NCI-H2081 treated with DMSO at 0.1 percent for 48 hours (cell line): ENCODE measurements at regions not wholly inside any gene's neighbourhood (a gene's known extent, or its start where the extent isn't known, plus 50 kb on each side); places are given as distances from the start of the nearest gene placed in this dataset.
"Not testable (repeated sequence)": the region's sequence is repeated elsewhere in the genome, so short reads cannot be mapped to it uniquely, and the experiment has no call there.

Source experiments
- DNase-seq: peaks from one replicate; lab custom pipeline; 2025; lab: John Stamatoyannopoulos, UW

GRCh38 chr3:178304758-178305467 is 231.3 kb upstream of the KCNMB2 start:
- no peak for DNase-seq

- DNase-seq: no peak
These were observed 229.7 kb upstream of the KCNMB2 start for GRCh38 chr3:178306432-178307115.

- DNase-seq: no peak
These were observed 227.5 kb upstream of the KCNMB2 start for GRCh38 chr3:178308771-178309170.

- no peak for DNase-seq
These were observed 225.3 kb upstream of the KCNMB2 start for GRCh38 chr3:178310949-178311348.

GRCh38 chr3:178313716-178314115 is 222.5 kb upstream of the KCNMB2 start:
- DNase-seq: no peak

- no peak for DNase-seq
These were observed 217.9 kb upstream of the KCNMB2 start for GRCh38 chr3:178318340-178318739.

- no peak for DNase-seq
These were observed 217.1 kb upstream of the KCNMB2 start for GRCh38 chr3:178318941-178319816.

- DNase-seq: no peak
These were observed 215.5 kb upstream of the KCNMB2 start for GRCh38 chr3:178320456-178321351.

- no peak for DNase-seq
These were observed 211.9 kb upstream of the KCNMB2 start for GRCh38 chr3:178324356-178324755.

GRCh38 chr3:178325330-178325729 is 210.9 kb upstream of the KCNMB2 start:
- DNase-seq: peak; percentile 27

- no peak for DNase-seq
These were observed 206.3 kb upstream of the KCNMB2 start for GRCh38 chr3:178329936-178330335.

- DNase-seq: no peak
These were observed 202.0 kb upstream of the KCNMB2 start for GRCh38 chr3:178334239-178334638.

- no peak for DNase-seq
These were observed 199.9 kb upstream of the KCNMB2 start for GRCh38 chr3:178336336-178336735.

GRCh38 chr3:178340506-178340905 is 195.7 kb upstream of the KCNMB2 start:
- no peak for DNase-seq

GRCh38 chr3:178341636-178342035 is 194.6 kb upstream of the KCNMB2 start:
- no peak for DNase-seq

GRCh38 chr3:178342111-178342510 is 194.1 kb upstream of the KCNMB2 start:
- DNase-seq: no peak

GRCh38 chr3:178343433-178344038 is 192.7 kb upstream of the KCNMB2 start:
- DNase-seq: no peak

GRCh38 chr3:178345944-178346343 is 190.3 kb upstream of the KCNMB2 start:
- no peak for DNase-seq

- DNase-seq: not testable (repeated sequence)
These were observed 187.5 kb upstream of the KCNMB2 start for GRCh38 chr3:178348561-178349217.

- DNase-seq: not testable (repeated sequence)
These were observed 187.0 kb upstream of the KCNMB2 start for GRCh38 chr3:178349218-178349596.

GRCh38 chr3:178350763-178351162 is 185.5 kb upstream of the KCNMB2 start:
- no peak for DNase-seq
